ENCODE measurements at regions not wholly inside any gene's neighbourhood (a gene's known extent, or its start where the extent isn't known, plus 50 kb on each side); places are given as distances from the start of the nearest gene placed in this dataset.

DNA sequence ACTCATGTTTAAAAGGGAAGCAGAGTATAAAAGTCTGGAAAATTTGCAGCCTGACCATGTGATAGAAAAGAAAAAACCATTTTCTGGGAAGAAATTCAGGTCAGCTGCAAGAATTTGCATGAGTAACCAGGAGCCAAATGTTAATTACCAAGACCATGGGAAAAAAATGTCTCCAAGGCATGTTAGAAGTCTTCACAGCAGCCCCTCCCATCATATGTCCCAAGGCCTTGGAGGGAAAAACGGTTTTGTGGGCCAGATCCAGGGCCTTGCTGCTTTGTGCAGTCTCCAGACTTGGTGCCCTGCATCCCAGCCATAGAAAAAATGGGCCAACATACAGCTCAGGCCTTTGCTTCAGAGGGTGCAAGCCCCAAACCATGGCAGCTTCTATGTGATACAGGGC, 1019.6 kb upstream of the SORCS1 start:
- no CpG with 5 or more reads among the region's 1 CpG for WGBS (ENCODE audit: extremely low coverage, insufficient read length, low lambda C conversion rate)
- TF ChIP-seq, protein P1, sequence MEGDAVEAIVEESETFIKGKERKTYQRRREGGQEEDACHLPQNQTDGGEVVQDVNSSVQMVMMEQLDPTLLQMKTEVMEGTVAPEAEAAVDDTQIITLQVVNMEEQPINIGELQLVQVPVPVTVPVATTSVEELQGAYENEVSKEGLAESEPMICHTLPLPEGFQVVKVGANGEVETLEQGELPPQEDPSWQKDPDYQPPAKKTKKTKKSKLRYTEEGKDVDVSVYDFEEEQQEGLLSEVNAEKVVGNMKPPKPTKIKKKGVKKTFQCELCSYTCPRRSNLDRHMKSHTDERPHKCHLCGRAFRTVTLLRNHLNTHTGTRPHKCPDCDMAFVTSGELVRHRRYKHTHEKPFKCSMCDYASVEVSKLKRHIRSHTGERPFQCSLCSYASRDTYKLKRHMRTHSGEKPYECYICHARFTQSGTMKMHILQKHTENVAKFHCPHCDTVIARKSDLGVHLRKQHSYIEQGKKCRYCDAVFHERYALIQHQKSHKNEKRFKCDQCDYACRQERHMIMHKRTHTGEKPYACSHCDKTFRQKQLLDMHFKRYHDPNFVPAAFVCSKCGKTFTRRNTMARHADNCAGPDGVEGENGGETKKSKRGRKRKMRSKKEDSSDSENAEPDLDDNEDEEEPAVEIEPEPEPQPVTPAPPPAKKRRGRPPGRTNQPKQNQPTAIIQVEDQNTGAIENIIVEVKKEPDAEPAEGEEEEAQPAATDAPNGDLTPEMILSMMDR (conservative IDR thresholded peaks at IDR 0.05) = no peak
- H2BK120ac ChIP-seq (ENCODE audit: low read depth, low read length, poor library complexity, severe bottlenecking) = no peak overlapping the region

More for the DNA sequence above, 1019.6 kb upstream of the SORCS1 start:
- Histone ChIP-seq H2BK5ac (ENCODE audit: insufficient read length, low read length) (no peak overlapping the region), H3K4ac (ENCODE audit: low read depth, low read length) (no peak overlapping the region), H3K79me1 (ENCODE audit: insufficient read depth, low read depth, low read length, poor library complexity, severe bottlenecking) (no peaks in the 10 kb centered on the region), H4K91ac (ENCODE audit: insufficient read length, low read depth, low read length) (no peak overlapping the region), H3K23ac (ENCODE audit: insufficient read length, low read depth, low read length) (no peak overlapping the region), H3K9ac (ENCODE audit: extremely low read depth, insufficient read length, low read length) (no peak overlapping the region), H3K56ac (ENCODE audit: insufficient read length, low read depth, low read length) (no peak overlapping the region), H3K79me2 (ENCODE audit: insufficient read depth, low read length) (no peaks in the 10 kb centered on the region), H3T11ph (ENCODE audit: low read length) (no peak overlapping the region), H3K14ac (ENCODE audit: insufficient read depth, low read length) (no peak overlapping the region), H3K18ac (ENCODE audit: insufficient read length, low read depth, low read length) (no peak overlapping the region), H3K4me2 (ENCODE audit: insufficient read depth, insufficient read length, low read length) (no peak overlapping the region), H4K5ac (ENCODE audit: insufficient read length, low read depth, low read length) (no peak overlapping the region), H3K9me3 (ENCODE audit: control insufficient read depth, low read depth, low read length) (no peaks in the 10 kb centered on the region), H4K8ac (replicated peaks; ENCODE audit: insufficient read length, low read depth, low read length) (no peak overlapping the region), H3K27ac (ENCODE audit: insufficient read length, low read depth, low read length) (no peak overlapping the region), H3K23me2 (ENCODE audit: insufficient read length, low read depth, low read length, poor library complexity, severe bottlenecking) (no peaks in the 10 kb centered on the region), H4K20me1 (ENCODE audit: control insufficient read depth, insufficient read depth, insufficient read length) (no peaks in the 10 kb centered on the region), H2BK12ac (ENCODE audit: insufficient read length, low read depth, low read length) (no peak overlapping the region), H2BK15ac (ENCODE audit: low read depth, low read length) (no peak overlapping the region), H2AFZ (ENCODE audit: low read length) (no peak overlapping the region), H3K27me3 (ENCODE audit: insufficient read depth, low read length) (no peaks in the 10 kb centered on the region), H2BK20ac (ENCODE audit: low read depth, low read length, poor library complexity, severe bottlenecking) (no peak overlapping the region), H3K4me1 (ENCODE audit: insufficient read depth, low read length) (no peaks in the 10 kb centered on the region; the same call in 1 of the 2 replicates), H2AK5ac (ENCODE audit: insufficient read length, low read length) (no peak overlapping the region)
- DNase-seq = no peak
- Mint-ChIP-seq H3K4me3 (no peak overlapping the region), H3K9me3 (no peaks in the 10 kb centered on the region), H3K27ac (no peak overlapping the region), H3K4me1 (peaks cover 3% of the 10 kb centered on the region in 2 experiments; a peak in 2 of 4 replicates), H3K27me3 (ENCODE audit: low read depth) (no peaks in the 10 kb centered on the region), H3K36me3 (ENCODE audit: insufficient read depth in 1 of 3, low read depth in 3 of 3) (no peaks in the 10 kb centered on the region)

Measured in H9 (cell line).